HG02798 (cell line): ENCODE measurements at regions not wholly inside any gene's neighbourhood (a gene's known extent, or its start where the extent isn't known, plus 50 kb on each side); places are given as distances from the start of the nearest gene placed in this dataset.

Experiments used
- ATAC-seq: cut with Tn5 transposase; IDR thresholded peaks from one replicate; pipeline ENCODE4 v1.9.1; 2021; ENCODE audit warnings: mild to moderate bottlenecking; ENCODE audit not compliant: unreplicated experiment, poor library complexity

GRCh38 chr3:152185891-152186630 is 82.7 kb upstream of the MBNL1 start:
- ATAC-seq = no peak

GRCh38 chr3:152190636-152191183 is 78.0 kb upstream of the MBNL1 start:
- ATAC-seq = no peak

- no peak for ATAC-seq
These were observed 76.7 kb upstream of the MBNL1 start for GRCh38 chr3:152192050-152192449.

GRCh38 chr3:152192936-152193672 is 75.6 kb upstream of the MBNL1 start:
- no peak for ATAC-seq

GRCh38 chr3:152193673-152194267 is 75.0 kb upstream of the MBNL1 start:
- peak; percentile 61 for ATAC-seq

- ATAC-seq = no peak
These were observed 73.5 kb upstream of the MBNL1 start for GRCh38 chr3:152195206-152195605.

GRCh38 chr3:152196782-152197181 is 71.9 kb upstream of the MBNL1 start:
- ATAC-seq = peak; percentile 39

- no peak for ATAC-seq
These were observed 71.3 kb upstream of the MBNL1 start for GRCh38 chr3:152197451-152197850.

GRCh38 chr3:152197937-152198336 is 70.8 kb upstream of the MBNL1 start:
- ATAC-seq = peak; percentile 38

- no peak for ATAC-seq
These were observed 70.1 kb upstream of the MBNL1 start for GRCh38 chr3:152198665-152199064.

- ATAC-seq = peak; percentile 32
These were observed 69.5 kb upstream of the MBNL1 start for GRCh38 chr3:152199102-152199840.

GRCh38 chr3:152200476-152201420 is 68.0 kb upstream of the MBNL1 start:
- ATAC-seq = peak; percentile 22

- ATAC-seq = peak; percentile 43
These were observed 65.6 kb upstream of the MBNL1 start for GRCh38 chr3:152202976-152203626.

- ATAC-seq = no peak
These were observed 65.1 kb upstream of the MBNL1 start for GRCh38 chr3:152203652-152204051.

- ATAC-seq = no peak
These were observed 64.5 kb upstream of the MBNL1 start for GRCh38 chr3:152204218-152204617.

- ATAC-seq = peak; percentile 44
These were observed 63.6 kb upstream of the MBNL1 start for GRCh38 chr3:152205097-152205593.

GRCh38 chr3:152206243-152206760 is 62.4 kb upstream of the MBNL1 start:
- no peak for ATAC-seq

GRCh38 chr3:152208439-152208838 is 60.3 kb upstream of the MBNL1 start:
- ATAC-seq = no peak
